ENCODE measurements at regions not wholly inside any gene's neighbourhood (a gene's known extent, or its start where the extent isn't known, plus 50 kb on each side); places are given as distances from the start of the nearest gene placed in this dataset.

- no peak for TF ChIP-seq CTCF (IDR thresholded peaks at IDR 0.05; ENCODE audit: low read depth, low read length, missing control alignments)
- H3K4me3 ChIP-seq (replicated peaks; ENCODE audit: low read depth, low read length), result no peak overlapping the region
- no peak for DNase-seq (ENCODE audit: extremely low read depth, low read depth)
Observed at GRCh38 chr2:238967031-238967977, 119.4 kb downstream of the TWIST2 start.

GRCh38 chr2:238967978-238968360, 120.1 kb downstream of the TWIST2 start:
- H3K4me3 ChIP-seq (replicated peaks; ENCODE audit: low read depth, low read length), result no peak overlapping the region
- no peak for DNase-seq (ENCODE audit: extremely low read depth, low read depth)
- TF ChIP-seq CTCF (IDR thresholded peaks at IDR 0.05; ENCODE audit: low read depth, low read length, missing control alignments), result no peak

GRCh38 chr2:238968616-238969384, 120.9 kb downstream of the TWIST2 start:
- H3K4me3 ChIP-seq (replicated peaks; ENCODE audit: low read depth, low read length), result no peak overlapping the region
- no peak for DNase-seq (ENCODE audit: extremely low read depth, low read depth)
- TF ChIP-seq CTCF (IDR thresholded peaks at IDR 0.05; ENCODE audit: low read depth, low read length, missing control alignments), result no peak

- no peak for DNase-seq (ENCODE audit: extremely low read depth, low read depth)
- no peak for TF ChIP-seq CTCF (IDR thresholded peaks at IDR 0.05; ENCODE audit: low read depth, low read length, missing control alignments)
- no peak overlapping the region for H3K4me3 ChIP-seq (replicated peaks; ENCODE audit: low read depth, low read length)
Observed at GRCh38 chr2:238969857-238970256, 122.0 kb downstream of the TWIST2 start.

- no peak overlapping the region for H3K4me3 ChIP-seq (replicated peaks; ENCODE audit: low read depth, low read length)
- peak; percentile 100 for TF ChIP-seq CTCF (IDR thresholded peaks at IDR 0.05; ENCODE audit: low read depth, low read length, missing control alignments)
- no peak for DNase-seq (ENCODE audit: extremely low read depth, low read depth)
Observed at GRCh38 chr2:238970553-238971081, 122.7 kb downstream of the TWIST2 start.

GRCh38 chr2:238971318-238972145, 123.6 kb downstream of the TWIST2 start:
- DNase-seq (ENCODE audit: extremely low read depth, low read depth), result no peak
- TF ChIP-seq CTCF (IDR thresholded peaks at IDR 0.05; ENCODE audit: low read depth, low read length, missing control alignments), result no peak
- no peak overlapping the region for H3K4me3 ChIP-seq (replicated peaks; ENCODE audit: low read depth, low read length)

Data from HFF-Myc (cell line).